HG02981 (cell line): ENCODE measurements at regions not wholly inside any gene's neighbourhood (a gene's known extent, or its start where the extent isn't known, plus 50 kb on each side); places are given as distances from the start of the nearest gene placed in this dataset.
"Not testable (repeated sequence)": the region's sequence is repeated elsewhere in the genome, so short reads cannot be mapped to it uniquely, and the experiment has no call there.

ENCODE experiments used
- ATAC-seq: cut with Tn5 transposase; IDR thresholded peaks from one replicate; pipeline ENCODE4 v1.9.1; 2021; ENCODE audit warnings: mild to moderate bottlenecking, moderate library complexity; ENCODE audit not compliant: unreplicated experiment

- ATAC-seq = no peak
These were observed 255.9 kb upstream of the ERBB4 start for GRCh38 chr2:212794471-212794870.

GRCh38 chr2:212791569-212791968 is 253.0 kb upstream of the ERBB4 start:
- no peak for ATAC-seq

- not testable (repeated sequence) for ATAC-seq
These were observed 247.5 kb upstream of the ERBB4 start for GRCh38 chr2:212786088-212786487.

GRCh38 chr2:212777020-212777491 is 238.5 kb upstream of the ERBB4 start:
- peak; percentile 65 for ATAC-seq

- ATAC-seq = no peak
These were observed 235.3 kb upstream of the ERBB4 start for GRCh38 chr2:212773808-212774339.

GRCh38 chr2:212770240-212770639 is 231.6 kb upstream of the ERBB4 start:
- ATAC-seq = no peak

- ATAC-seq = no peak
These were observed 228.3 kb upstream of the ERBB4 start for GRCh38 chr2:212766921-212767320.

GRCh38 chr2:212752730-212753351 is 214.2 kb upstream of the ERBB4 start:
- ATAC-seq = no peak

GRCh38 chr2:212745359-212745758 is 206.8 kb upstream of the ERBB4 start:
- peak; percentile 95 for ATAC-seq

- ATAC-seq = no peak
These were observed 199.0 kb upstream of the ERBB4 start for GRCh38 chr2:212737392-212738172.

GRCh38 chr2:212736385-212736726 is 197.8 kb upstream of the ERBB4 start:
- ATAC-seq = no peak

GRCh38 chr2:212733273-212733672 is 194.7 kb upstream of the ERBB4 start:
- peak; percentile 40 for ATAC-seq

- ATAC-seq = peak; percentile 28
These were observed 194.3 kb upstream of the ERBB4 start for GRCh38 chr2:212732860-212733259.

GRCh38 chr2:212730994-212731393 is 192.4 kb upstream of the ERBB4 start:
- peak; percentile 69 for ATAC-seq

- ATAC-seq = no peak
These were observed 190.1 kb upstream of the ERBB4 start for GRCh38 chr2:212728717-212729116.

GRCh38 chr2:212727751-212728150 is 189.1 kb upstream of the ERBB4 start:
- peak; percentile 29 for ATAC-seq

GRCh38 chr2:212726403-212726802 is 187.8 kb upstream of the ERBB4 start:
- peak; percentile 36 for ATAC-seq

- no peak for ATAC-seq
These were observed 186.6 kb upstream of the ERBB4 start for GRCh38 chr2:212725180-212725579.

- ATAC-seq = no peak
These were observed 184.6 kb upstream of the ERBB4 start for GRCh38 chr2:212723226-212723625.

- no peak for ATAC-seq
These were observed 183.4 kb upstream of the ERBB4 start for GRCh38 chr2:212722046-212722445.

GRCh38 chr2:212721026-212721451 is 182.4 kb upstream of the ERBB4 start:
- no peak for ATAC-seq

GRCh38 chr2:212715411-212715810 is 176.8 kb upstream of the ERBB4 start:
- not testable (repeated sequence) for ATAC-seq
